ENCODE measurements at regions not wholly inside any gene's neighbourhood (a gene's known extent, or its start where the extent isn't known, plus 50 kb on each side); places are given as distances from the start of the nearest gene placed in this dataset.

DNA sequence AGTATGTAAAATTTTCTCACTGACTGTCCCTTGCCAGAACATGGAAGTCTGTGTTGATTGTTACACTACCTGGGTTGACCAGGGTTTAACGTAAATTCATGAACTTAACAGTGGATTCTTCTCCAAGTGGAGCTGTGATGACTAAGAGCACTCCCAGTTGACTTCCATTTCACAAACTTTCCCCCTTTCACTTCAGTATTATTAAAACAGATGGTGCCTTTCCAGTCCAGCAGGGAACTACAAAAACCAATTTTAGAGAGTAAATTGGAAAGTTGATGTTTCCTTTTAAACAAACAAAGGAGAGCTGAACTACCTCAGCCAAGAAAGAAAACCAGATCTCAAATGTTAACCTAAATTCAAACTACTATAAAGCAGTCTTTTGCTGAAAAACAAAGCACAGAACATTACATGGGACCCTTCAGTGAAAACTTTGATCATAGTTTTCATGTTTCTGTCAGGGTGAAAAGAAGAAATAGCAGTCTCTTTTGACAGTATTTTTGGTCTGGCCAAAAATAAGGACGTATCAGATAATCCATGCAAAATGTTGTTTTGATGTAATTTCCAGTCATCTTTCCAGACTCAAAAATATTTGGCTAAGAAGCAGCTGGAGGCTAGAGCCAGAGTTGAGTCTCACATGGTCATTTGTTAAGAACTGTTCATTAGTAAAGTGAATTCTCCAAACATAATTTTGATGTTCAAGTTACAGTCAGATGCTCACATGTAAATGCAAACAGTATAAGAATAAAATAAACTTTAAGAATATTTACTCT is 479.9 kb upstream of the AKR1E2 start:
- DNase-seq (ENCODE audit: low spot score), result no peak

DNA sequence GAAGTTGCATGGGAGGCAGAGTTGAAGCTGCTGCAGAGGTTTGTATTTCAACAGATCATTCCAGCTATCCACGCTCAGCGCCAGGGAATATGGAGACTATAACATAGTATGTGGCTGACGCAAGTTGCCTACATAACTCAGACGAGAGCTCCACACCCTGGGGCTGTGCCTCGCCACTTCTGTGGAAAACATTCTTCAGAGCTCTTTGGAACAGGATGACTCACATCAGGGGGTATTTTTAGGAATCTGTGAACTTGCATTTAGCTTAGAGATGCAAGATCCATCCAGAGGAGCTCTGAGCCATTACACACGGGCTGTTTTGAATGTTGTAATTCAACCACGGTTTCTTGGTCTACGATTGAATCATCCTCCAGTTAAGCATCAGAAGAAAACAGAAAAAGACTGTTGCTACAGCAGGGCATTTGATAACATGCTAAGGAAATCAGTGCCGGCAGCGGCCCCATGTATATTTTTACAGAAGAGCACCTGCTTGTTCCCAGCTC is 481.5 kb upstream of the AKR1E2 start:
- DNase-seq (ENCODE audit: low spot score), result peak; percentile 99

DNA sequence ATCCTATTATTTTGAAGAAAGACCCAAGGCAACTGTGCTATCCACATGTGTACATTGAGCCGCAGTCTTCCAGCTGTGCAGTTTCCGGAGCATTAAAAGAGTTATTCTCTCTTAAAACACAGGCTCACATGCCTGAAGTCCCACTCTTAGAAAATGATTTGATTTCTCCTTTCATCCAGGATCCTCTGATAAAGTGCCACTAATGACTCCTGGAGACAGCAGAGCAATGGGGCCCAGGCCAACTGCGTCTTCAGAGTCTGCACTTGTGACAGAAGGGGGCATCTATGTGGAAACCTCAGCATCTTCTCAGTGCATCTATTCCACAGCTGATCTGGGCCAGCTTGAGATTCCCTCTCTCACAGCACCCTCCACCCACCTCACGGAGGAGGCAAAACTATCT is 482.1 kb upstream of the AKR1E2 start:
- DNase-seq (ENCODE audit: low spot score), result peak; percentile 56

DNA sequence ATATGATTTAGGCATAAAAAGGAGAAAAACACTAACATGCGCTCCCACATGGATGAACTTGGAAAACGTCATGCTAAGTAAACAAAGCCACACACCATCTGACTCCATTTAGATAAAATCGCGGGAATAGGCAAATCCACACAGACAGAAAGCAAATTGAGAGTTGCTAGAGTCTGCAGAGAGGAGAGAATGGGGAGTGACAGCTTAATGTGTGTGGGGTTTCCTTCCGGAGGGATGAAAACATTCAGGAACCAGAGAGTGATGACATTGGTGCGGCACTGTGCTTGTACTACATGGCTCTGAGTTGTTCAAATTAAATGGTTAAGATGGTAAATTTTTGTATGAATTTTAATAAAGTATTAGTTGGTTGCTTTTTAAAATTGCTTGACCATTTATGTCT is 482.9 kb upstream of the AKR1E2 start:
- DNase-seq (ENCODE audit: low spot score), result no peak

DNA sequence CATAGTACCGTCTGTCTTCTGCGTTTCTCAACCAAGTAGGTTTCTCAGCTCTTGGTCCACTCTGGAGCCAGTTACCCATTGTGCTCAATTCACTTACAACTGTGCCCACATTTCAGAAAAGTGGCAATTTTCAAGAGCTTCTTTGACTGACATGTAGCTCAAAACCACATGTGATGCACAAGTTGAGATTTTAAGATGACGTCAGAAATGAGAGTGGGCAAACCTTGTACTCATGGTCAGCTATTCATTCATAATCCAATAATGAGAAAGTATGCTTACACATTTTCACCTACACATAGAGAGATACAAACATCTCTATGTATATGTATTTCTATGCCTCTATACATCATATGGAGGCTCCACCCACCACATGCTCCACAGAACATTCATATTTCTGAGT is 487.2 kb upstream of the AKR1E2 start:
- DNase-seq (ENCODE audit: low spot score), result no peak

DNA sequence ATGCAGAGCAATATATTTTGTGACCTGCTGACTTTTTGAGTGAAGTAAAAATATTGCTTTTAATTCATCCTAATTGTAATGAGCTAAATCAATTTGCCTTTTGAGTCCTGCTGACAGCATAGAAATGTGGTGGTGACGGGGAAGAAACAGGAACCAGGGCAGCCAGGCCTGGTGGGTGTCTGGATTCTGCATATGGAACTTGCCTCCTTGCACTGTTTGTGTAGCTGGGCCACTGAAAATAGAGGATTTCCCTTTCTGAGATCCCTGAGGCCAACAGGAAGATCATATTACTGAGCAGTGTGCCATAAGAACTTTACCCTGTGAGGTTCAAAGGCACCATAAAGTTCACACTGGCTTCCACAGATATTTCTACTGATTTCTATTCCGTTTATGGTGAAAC is 488.4 kb upstream of the AKR1E2 start:
- peak; percentile 28 for DNase-seq (ENCODE audit: low spot score)

DNA sequence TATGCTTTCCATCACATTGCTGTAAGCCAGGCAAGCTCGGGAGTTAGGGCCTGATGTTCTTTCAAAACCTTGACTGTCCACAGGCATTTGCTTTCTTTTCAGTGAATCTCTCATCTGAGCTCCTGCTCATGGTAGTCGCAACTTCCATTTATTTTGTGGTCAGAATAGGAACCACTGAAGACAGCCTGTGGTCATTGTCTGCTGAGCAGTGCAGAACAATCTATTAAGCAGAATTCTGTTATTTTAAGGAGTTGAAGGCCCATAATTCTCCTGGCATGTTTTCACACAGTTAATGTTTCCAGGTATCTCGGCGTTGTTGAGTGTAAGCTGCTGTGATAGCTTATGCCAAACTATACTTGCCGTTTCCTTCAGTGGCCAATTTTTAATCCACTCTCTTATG is 491.1 kb upstream of the AKR1E2 start:
- no peak for DNase-seq (ENCODE audit: low spot score)

DNA sequence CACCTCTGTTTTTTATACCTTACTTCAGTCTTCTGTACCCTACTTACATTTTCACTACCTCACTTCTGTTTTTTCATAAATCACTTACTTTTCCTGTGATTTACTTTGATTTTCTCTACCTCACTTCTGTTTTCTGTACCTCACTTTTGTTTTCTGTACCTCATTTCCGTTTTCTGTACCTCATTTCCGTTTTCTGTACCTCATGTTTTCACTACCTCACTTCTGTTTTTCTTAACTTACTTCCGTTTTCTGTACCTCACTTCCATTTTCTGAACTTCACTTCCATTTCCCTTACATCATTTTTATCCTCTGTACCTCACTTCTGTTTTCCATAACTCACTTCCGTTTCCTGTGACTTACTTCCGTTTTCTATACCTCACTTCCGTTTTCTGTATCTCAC is 492.0 kb upstream of the AKR1E2 start:
- DNase-seq (ENCODE audit: low spot score), result no peak

DNA sequence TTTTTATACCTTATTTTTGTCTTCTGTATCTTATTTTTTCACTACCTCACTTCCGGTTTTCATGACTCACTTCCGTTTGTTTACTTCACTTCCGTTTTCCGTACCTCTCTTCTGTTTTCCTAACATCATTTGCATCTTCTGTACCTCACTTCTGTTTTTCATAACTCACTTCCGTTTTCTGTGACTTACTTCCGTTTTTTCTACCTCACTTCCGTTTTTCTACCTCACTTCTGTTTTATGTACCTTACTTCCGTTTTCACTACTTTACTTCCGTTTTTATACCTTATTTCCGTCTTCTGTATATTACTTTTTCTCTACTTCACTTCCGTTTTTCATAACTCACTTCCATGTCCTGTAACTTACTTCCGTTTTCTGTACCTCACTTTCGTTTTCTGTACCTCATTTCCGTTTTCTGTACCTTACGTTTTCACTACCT is 492.5 kb upstream of the AKR1E2 start:
- DNase-seq (ENCODE audit: low spot score), result no peak

DNA sequence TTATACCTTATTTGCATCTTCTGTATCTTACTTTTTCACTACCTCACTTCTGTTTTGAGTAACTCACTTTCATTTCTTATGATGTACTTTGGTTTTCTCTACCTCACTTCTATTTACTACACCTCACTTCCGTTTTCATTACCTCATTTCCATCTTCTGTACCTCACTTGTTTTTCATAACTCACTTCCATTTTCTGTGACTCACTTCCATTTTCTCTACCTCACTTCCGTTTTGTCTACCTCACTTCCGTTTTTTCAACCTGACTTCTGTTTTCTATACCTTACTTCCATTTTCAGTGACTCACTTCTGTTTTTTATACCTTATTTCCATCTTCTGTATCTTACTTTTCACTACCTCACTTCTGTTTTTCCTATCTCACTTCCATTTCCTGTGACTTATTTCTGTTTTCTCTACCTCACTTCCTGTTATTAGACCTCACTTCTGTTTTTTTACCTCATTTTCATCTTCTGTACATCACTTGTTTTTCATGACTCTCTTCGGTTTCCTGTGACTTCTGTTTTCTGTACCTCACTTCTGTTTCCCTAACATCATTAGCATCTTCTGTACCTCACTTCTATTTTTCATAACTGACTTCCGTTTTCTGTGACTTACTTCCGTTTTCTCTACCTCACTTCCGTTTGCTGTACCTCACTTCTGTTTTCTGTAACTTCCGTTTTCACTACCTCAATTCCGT is 493.1 kb upstream of the AKR1E2 start:
- DNase-seq (ENCODE audit: low spot score), result no peak

DNA sequence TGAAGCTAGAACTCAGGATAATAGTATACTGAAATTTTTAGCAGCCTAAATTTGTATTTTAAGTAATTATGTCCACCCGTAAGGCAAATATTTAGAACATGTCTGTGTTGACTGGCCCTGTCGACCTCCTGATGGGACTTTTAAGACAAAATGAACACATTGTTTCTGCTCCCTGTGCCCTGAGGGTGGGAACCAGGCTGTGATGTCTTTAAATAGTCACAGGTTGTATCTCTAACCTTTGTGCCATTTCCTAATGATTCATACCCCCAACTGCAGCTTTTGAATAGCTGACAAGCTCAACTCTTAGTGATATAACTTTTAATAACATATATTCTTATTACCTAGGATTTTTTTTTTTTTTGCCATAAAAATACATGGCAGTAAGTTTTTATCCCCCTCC is 494.9 kb upstream of the AKR1E2 start:
- DNase-seq (ENCODE audit: low spot score), result no peak

DNA sequence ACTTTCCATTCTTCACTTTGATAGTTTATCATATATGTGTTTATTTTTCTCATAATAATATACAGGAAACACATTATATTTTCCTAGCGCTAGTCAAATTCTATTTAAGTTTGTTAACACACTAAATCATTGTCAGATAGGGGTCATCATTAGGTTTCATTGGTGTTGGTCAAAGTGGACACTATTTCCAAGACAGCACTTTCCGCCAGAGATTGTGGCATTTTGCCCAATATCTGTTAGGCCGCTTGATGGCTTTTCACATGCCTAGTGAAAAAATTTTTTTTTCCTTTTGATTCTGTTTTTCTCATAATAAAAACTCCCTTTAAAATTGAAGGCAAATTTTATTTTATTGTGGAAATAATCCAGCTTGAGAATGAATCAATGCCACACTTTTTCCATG is 495.4 kb upstream of the AKR1E2 start:
- no peak for DNase-seq (ENCODE audit: low spot score)

DNA sequence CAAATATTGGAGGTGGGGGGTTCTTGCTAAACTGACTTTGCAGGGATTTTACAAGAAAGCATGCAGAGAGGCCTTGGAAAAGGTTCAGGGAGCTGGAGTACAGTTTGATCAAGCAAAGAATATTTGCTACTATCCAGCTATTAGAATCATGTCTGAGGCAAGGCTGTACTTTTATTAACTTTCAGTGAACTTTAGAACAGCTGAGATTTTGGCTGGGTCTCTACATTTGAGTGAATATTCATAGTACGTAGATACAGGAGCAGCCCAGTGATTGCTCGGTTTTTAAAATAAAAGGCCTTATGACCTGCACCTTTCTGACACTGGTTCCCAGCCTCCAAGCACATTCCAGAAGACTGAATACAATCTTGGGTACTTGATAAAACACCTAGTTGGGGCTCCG is 496.8 kb upstream of the AKR1E2 start:
- DNase-seq (ENCODE audit: low spot score), result no peak

DNA sequence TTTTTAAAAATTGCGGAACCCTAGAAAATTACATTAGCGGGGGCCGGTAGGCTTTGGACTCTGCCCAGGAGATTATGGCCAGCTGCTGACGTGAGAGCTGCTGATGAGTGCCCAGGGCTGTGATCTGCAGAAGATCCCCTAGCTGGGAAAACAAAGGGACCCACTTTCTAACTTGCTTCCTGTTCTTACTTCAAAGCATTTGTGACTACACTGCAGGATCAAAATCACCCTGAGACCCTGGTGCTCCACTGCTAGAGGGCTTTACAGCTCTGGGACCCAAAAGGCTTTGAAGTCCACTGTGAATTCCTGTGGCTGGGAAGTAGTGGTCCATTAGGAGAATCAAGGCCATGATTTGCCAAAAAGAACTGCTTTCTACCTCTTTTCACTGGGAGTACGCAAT is 499.4 kb upstream of the AKR1E2 start:
- no peak for DNase-seq (ENCODE audit: low spot score)

DNA sequence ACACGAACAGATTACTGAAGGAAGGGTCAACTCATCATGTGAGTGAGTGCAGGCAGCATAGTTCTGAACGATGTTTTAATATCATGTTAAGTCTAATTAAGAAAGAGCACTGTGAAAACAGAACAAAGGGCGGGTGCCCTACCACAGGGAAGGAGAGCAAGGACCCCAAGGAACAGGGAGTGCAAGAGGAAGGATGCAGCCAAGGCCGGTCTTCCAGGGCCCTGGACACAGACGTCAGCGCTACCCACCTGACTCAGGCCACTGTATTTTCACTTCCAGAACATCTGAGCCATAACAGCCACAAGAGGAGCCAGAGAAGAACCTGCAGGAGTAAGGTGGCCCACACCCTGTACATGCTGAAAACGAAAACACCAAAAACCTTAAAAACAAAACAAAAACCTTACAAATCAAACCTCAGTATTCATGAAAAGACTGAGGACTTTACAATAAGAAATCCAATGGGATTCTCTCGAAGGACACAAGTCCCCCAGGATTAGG is 506.1 kb upstream of the AKR1E2 start:
- DNase-seq (ENCODE audit: low spot score), result no peak

DNA sequence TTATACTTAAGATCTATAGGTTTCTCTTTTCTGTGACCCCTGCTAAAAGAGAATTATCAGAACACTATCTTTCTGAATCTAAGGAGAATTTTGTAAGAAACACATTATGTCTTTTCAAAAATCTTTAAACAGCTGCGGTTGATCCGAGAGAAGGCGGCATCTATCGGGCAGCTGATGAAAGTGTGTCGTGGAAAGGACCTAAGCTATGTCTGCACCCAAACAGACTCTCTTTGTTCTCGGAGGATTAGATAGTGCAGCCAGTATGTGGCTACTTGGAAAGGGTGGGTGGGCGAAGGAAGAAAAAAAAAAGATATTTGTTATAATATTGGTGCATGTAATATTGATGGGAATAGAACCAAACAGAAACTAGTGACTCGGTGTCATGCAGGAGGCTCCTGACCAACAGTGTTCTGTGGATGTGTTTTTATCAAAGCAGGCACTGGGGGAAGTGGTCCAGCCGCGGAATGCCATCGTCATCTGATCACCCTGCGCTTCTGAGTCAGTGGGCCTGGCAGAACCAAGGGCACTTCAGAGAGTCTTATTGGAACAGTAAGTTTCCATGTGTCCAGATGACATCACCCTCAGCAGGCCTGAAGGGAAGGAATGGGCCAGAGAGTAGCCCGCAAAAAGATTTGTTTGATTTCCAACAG is 509.7 kb upstream of the AKR1E2 start:
- no peak for DNase-seq (ENCODE audit: low spot score)

DNA sequence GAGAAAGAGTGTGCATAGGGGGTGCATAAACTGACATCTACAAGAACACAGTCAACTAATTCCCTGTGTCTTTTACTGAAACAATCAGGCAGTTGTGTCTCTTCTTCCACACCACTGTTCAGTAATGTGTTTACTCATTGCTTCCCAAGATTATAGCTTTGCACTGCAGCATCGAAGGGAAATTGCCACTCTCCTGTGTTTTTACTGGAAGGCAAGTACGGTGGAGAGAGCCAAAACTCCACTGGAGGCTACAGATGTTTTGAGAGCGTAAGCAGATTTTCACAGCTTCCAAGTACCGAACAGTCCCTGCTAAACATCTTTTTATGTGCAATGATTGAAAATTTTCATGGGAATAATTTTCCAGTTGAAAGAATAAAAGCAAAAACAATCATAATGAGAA is 510.5 kb upstream of the AKR1E2 start:
- DNase-seq (ENCODE audit: low spot score), result no peak

DNA sequence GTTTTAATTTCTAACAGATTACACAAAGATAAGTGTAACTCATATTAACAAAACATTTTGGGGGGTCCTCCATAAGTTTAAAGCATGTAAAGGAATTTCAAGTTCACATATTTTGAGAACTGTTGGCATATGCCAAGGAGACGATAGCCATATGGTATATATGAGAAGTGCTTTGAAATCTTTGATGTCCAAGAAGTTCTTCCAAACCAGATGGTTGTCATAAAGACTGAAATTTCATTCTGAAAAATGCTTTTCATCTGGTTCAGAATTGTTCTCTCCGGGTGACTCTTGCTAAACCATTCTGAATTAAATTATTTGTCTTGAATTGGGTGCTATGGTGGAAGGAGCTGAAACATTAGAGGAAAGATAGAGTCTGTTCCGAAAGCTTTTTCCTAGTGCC is 513.0 kb upstream of the AKR1E2 start:
- no peak for DNase-seq (ENCODE audit: low spot score)

DNA sequence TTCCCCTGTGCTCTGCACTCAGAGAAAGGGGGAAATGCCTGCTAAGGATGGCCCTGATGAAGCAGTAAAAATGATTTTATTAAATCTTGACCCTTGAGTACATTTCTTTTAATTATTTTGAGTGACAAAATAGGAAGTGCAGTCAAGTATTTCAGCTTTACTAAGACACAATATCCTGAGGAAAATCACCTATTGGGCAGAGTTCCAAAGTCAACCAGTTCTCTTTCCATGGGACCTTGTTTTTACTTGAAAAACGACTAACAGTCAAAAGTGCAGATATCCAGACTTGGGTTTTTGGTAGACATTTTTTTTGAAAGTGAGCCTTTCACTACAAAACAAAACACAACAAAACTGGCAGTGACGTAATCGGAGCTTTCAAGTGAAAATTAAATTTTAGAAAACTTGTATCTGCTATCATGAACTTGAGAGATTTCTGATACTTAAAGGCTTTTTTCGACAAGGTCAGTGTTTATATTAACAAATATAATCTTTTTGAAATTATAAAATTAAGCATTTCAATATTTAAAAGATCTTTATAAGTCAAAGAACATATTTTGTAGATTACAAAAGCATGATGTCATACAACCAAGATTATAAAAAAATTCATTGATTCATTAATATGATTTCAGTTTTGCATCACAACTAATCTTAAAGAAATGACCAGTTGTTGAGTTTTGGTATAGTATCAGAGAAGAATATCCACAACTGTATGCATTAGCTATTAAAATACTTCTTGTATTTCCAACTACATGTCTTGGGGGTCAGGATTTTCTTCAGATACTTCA is 513.8 kb upstream of the AKR1E2 start:
- DNase-seq (ENCODE audit: low spot score), result no peak

DNA sequence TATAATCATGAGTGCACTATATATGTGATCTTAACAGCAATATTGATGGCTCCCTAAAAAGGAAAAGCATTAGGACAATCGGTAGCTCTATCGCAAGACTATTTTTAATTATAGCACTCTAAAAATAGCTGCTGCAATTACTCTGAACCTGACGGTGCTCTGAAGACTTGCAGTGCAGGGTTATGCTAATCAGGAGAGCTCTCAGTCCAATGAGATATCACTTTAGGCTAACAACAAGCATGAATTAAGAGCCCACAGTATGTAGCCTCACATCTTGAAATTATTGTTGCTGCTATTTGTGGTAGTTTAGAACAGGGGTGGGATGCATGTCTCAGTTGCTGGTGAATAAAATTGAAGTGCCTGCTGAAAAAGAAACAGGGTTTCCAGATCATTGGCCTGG is 515.8 kb upstream of the AKR1E2 start:
- no peak for DNase-seq (ENCODE audit: low spot score)

DNA sequence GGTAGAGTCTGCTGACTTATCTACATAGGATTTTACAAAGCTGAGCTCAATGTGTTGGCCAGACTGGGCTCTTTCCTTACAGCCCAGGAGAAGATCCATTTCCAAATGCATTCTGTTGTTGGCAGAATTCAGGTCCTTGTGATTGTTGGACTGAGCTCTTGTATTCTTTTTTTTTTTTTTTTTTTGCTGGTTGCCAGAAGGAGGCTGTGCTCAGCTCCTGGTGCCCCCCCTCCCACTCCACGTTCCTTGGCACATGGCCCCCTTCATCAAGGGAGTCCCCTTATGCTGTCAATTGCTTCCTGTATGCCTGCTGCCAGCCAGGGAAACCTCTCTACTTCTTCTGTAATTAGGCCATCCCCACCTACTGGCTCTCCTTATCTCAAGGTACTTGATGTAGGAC is 518.1 kb upstream of the AKR1E2 start:
- DNase-seq (ENCODE audit: low spot score), result no peak

DNA sequence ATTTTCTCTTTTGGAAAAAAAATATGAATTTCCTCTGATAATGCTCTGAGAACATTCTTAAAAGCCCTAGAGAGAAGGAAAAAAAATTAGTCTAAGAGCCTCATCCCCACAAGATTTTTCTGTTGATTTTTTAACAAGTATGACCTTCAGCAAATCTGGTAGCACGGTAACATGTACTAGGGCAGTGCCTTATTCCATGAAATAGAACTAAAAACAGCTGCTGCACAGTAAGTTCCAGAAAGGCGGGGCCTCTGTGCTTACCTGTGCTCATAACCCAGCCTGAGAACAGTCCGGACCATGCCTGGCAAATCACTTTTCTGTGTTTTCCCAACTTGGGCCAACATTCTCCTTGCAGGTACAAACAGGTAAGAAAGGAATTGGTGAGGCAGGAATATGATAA is 519.1 kb upstream of the AKR1E2 start:
- peak; percentile 20 for DNase-seq (ENCODE audit: low spot score)

Data from umbilical cord (tissue), 1 donor.